ENCODE measurements at regions not wholly inside any gene's neighbourhood (a gene's known extent, or its start where the extent isn't known, plus 50 kb on each side); places are given as distances from the start of the nearest gene placed in this dataset.
A peak's percentile ranks its signal among the peaks of the same experiment; 100 is the strongest.
"Not testable (repeated sequence)": the region's sequence is repeated elsewhere in the genome, so short reads cannot be mapped to it uniquely, and the experiment has no call there.

DNA sequence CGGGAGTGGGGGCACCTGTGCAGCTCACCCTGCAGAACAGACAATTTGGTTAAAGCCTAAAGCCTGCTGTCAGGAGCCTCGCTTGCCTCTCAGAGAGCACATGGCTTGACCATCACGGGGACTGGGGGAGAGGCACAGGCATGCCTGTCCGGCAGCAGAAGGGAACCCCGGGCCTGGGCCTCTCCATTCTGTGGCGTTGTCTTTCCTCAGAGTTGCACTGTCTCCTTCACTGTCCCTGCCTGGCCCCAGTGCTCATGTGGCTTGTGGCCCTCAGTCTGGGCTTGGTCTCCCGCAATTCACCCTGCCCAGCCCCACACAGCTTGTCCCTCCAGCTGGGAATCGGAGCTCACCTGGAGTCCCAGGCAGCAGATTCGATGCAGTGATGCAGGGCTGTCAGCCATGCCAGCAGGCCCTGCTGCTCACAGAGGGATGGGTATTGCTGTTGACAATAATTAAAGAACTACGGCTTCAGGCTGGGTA is 189.9 kb downstream of the SEC14L1 start:
- no peak for ATAC-seq
- Mint-ChIP-seq H3K36me3 (peaks cover 4% of the 10 kb centered on the region), H3K4me1 (peaks cover 79% of the 10 kb centered on the region), H3K27me3 (no peaks in the 10 kb centered on the region), H3K27ac (peak overlapping the region; percentile 77), H3K9me3 (no peaks in the 10 kb centered on the region), H3K4me3 (no peak overlapping the region)

DNA sequence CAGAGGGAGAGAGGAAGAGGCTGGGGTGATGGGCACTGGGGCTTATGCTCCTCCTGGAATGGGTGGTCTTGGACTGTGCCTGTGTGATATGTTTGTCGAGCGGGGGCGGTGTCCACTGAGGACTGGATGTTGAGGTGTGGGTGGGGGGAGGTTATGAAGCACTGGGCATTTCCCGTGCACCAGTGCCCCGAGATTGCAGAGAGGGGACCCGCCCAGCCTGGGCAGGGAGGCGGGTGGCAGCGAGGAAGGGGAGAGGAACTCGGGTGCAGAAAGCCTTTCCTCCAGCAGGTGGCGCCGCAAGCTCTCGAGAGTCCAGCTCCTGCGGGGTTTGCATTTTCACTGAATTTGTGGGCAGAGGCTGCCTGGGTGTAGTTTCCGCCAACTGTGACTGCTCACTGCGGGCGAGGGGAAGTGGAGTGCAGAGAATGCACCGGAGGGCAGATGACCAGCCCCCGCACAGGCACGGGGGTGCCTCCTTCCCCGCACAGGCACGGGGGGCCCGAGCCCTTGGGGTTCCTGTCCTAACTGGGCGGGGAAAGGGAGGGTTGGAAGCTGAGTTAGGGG is 190.6 kb downstream of the SEC14L1 start:
- Mint-ChIP-seq H3K27ac (peak overlapping the region; percentile 77), H3K9me3 (no peaks in the 10 kb centered on the region), H3K4me1 (peaks cover 72% of the 10 kb centered on the region), H3K4me3 (peak overlapping the region; percentile 73), H3K36me3 (peaks cover 1% of the 10 kb centered on the region), H3K27me3 (no peaks in the 10 kb centered on the region)
- peak; percentile 93 for ATAC-seq

DNA sequence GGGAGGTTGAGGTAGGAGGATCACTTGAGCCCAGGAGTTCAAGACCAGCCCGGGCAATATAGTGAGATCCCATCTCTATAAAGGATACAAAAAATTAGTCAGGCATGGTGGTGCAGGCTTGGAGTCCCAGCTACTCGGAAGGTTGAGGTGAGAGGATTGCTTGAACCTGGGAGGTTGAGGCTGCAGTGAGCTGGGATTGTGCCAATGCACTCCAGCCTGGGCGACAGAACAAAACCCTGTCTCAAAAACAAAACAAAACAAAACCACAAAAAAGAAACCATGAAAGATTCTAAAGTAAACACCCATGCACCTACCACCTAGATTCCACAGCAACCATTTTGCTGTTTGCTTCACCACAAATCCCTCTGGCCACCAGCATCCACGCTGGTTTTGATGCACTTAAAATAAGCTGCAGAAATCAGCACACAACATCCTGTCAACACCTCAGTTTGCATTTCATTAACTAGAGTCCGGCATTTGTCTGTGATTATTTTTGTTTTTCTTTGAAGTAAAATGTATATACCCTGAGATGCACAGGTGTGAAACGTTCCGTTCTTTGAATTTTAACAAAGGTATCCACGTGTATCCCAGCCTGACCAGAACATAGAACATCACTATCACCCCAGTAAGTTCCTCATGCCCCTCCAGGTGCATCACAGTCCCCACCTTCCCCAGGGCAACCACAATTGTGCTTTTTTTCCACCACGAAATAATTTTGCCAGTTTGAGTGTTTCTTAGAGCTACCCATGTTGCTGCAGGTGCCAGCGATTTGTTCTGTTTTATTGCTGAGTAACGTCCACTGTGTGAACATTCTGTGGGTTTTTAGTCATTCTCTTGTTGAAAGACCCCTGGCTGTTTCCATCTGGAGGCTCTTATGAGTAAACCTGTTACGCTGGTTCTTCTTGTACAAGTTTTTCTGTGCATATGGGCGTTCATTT is 191.5 kb downstream of the SEC14L1 start:
- peak overlapping the region; percentile 77 for H3K27ac Mint-ChIP-seq
- no peaks in the 10 kb centered on the region for H3K27me3 Mint-ChIP-seq
- peaks cover 5% of the 10 kb centered on the region for H3K9me3 Mint-ChIP-seq
- peaks cover 6% of the 10 kb centered on the region for H3K36me3 Mint-ChIP-seq
- peaks cover 63% of the 10 kb centered on the region for H3K4me1 Mint-ChIP-seq
- peak overlapping the region; percentile 73 for H3K4me3 Mint-ChIP-seq
- peak; percentile 72 for ATAC-seq

DNA sequence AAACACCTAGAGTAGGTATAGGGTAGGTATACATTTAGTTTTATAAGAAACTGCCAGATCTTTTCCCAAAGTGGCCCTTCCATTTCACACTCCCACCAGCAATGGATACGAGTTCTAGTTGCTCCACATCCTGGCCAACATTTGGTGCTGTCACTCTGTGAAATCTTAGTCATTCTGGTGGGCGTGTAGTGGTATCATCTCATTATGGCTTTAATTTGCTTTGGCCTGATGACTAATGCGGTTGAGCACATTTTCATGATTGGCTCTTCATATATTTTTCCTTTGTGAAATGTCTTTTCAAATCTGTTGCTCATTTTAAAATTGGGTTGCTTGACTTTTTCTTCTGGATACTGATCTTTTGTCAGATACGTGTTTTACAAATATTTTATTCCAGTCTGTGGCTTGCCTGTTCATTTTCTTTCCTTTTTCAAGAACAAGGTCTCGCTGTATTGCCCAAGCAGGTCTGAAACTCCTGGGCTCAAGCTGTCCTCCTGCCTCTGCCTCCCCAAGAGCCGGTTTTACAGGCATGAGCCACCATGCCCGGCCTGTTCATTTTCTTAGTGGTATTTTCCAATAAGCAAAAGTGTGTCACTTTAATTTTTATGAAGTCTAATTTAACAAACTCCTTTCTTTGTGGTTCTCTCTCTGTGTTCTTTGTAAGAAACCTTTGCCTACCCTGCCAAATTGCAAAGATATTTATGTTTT is 192.4 kb downstream of the SEC14L1 start:
- no peak for ATAC-seq
- no peaks in the 10 kb centered on the region for H3K27me3 Mint-ChIP-seq
- peaks cover 6% of the 10 kb centered on the region for H3K36me3 Mint-ChIP-seq
- H3K4me1 Mint-ChIP-seq = peaks cover 55% of the 10 kb centered on the region
- H3K9me3 Mint-ChIP-seq = peaks cover 6% of the 10 kb centered on the region
- peak overlapping the region; percentile 77 for H3K27ac Mint-ChIP-seq
- peak overlapping the region; percentile 12 for H3K4me3 Mint-ChIP-seq

GRCh38 chr17:77337150-77337549 is 196.4 kb downstream of the SEC14L1 start:
- Mint-ChIP-seq H3K4me1 (peaks cover 31% of the 10 kb centered on the region), H3K27me3 (no peaks in the 10 kb centered on the region), H3K9me3 (peaks cover 6% of the 10 kb centered on the region), H3K36me3 (peaks cover 9% of the 10 kb centered on the region), H3K4me3 (no peak overlapping the region), H3K27ac (no peak overlapping the region)
- ATAC-seq = no peak

DNA sequence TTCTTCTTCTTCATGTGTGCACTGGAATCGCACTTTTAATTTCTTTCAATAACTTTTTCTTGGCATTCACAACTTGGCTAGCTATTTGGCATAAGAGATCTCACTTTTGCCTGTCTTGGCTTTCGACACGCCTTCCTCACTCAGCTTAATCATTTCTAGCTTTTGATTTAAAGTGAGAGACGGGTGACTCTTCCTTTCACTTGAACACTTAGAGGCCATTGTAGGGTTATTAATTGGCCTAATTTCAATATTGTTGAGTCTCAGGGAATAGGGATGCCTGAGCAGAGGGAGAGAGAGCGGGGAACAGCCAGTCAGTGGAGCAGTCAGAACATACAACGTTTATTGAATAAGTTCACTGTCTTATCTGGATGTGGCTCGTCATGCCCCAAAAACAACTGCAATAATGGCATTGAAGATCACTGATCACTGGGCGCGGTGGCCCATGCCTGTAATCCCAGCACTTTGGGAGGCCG is 200.3 kb downstream of the SEC14L1 start:
- H3K9me3 Mint-ChIP-seq = peaks cover 6% of the 10 kb centered on the region
- peaks cover 41% of the 10 kb centered on the region for H3K4me1 Mint-ChIP-seq
- peak overlapping the region; percentile 14 for H3K27ac Mint-ChIP-seq
- ATAC-seq = no peak
- peaks cover 19% of the 10 kb centered on the region for H3K36me3 Mint-ChIP-seq
- no peak overlapping the region for H3K4me3 Mint-ChIP-seq
- no peaks in the 10 kb centered on the region for H3K27me3 Mint-ChIP-seq

DNA sequence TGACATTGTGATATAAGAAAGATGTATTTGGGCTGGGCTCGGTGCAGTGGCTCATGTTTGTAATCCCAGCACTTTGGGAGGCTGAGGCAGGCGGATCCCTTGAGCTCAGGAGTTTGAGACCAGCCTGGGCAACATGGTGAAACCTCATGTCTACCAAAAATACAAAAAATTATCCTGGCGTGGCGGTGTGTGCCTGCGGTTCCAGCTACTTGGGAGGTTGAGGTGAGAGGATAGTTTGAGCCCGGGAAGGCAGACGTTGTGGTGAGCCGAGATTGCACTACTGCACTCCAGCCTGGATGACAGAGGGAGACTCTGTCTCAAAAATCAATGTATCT is 201.9 kb downstream of the SEC14L1 start:
- not testable (repeated sequence) for H3K27me3 Mint-ChIP-seq, ATAC-seq, H3K9me3 Mint-ChIP-seq
- peaks cover 41% of the 10 kb centered on the region for H3K4me1 Mint-ChIP-seq
- peaks cover 19% of the 10 kb centered on the region for H3K36me3 Mint-ChIP-seq
- H3K4me3 Mint-ChIP-seq = peak overlapping the region; percentile 43
- H3K27ac Mint-ChIP-seq = peak overlapping the region; percentile 14

- Mint-ChIP-seq H3K27me3 (no peaks in the 10 kb centered on the region), H3K4me1 (peaks cover 41% of the 10 kb centered on the region), H3K4me3 (no peak overlapping the region), H3K27ac (peak overlapping the region; percentile 14), H3K9me3 (no peaks in the 10 kb centered on the region), H3K36me3 (peaks cover 19% of the 10 kb centered on the region)
- ATAC-seq = no peak
These were observed 202.4 kb downstream of the SEC14L1 start for GRCh38 chr17:77343031-77343800.

GRCh38 chr17:77344038-77344437 is 203.3 kb downstream of the SEC14L1 start:
- peaks cover 41% of the 10 kb centered on the region for H3K4me1 Mint-ChIP-seq
- H3K27ac Mint-ChIP-seq = no peak overlapping the region
- H3K9me3 Mint-ChIP-seq = no peaks in the 10 kb centered on the region
- no peak overlapping the region for H3K4me3 Mint-ChIP-seq
- peaks cover 19% of the 10 kb centered on the region for H3K36me3 Mint-ChIP-seq
- no peak for ATAC-seq
- no peaks in the 10 kb centered on the region for H3K27me3 Mint-ChIP-seq

GRCh38 chr17:77345260-77345910 is 204.6 kb downstream of the SEC14L1 start:
- H3K27ac Mint-ChIP-seq = no peak overlapping the region

DNA sequence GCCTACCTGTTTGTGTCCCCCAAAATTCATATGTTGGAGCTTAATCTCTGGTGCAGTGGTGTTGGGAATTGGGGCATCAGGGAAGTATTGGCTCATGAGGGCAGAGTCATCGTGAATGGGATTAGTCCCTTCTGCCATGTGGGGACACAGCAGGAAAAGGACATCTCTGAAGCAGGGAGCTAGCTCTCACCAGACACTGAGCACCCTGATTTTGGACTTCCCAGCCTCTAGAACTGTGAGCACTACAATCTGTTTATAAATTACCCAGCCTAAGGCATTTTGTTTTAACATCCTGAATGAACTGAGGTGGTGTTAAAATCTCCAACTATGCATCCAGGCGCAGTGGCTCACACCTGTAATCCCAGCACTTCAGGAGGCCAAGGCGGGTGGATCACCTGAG is 206.0 kb downstream of the SEC14L1 start:
- no peak overlapping the region for H3K27ac Mint-ChIP-seq
- peaks cover 16% of the 10 kb centered on the region for H3K36me3 Mint-ChIP-seq
- peaks cover 34% of the 10 kb centered on the region for H3K4me1 Mint-ChIP-seq
- no peak for ATAC-seq
- no peak overlapping the region for H3K4me3 Mint-ChIP-seq
- H3K9me3 Mint-ChIP-seq = no peaks in the 10 kb centered on the region
- H3K27me3 Mint-ChIP-seq = no peaks in the 10 kb centered on the region

More at GRCh38 chr17:77345260-77345910, 204.6 kb downstream of the SEC14L1 start:
- peaks cover 19% of the 10 kb centered on the region for H3K36me3 Mint-ChIP-seq
- H3K4me1 Mint-ChIP-seq = peaks cover 41% of the 10 kb centered on the region
- H3K27me3 Mint-ChIP-seq = no peaks in the 10 kb centered on the region
- H3K9me3 Mint-ChIP-seq = no peaks in the 10 kb centered on the region
- H3K4me3 Mint-ChIP-seq = no peak overlapping the region
- ATAC-seq = no peak

DNA sequence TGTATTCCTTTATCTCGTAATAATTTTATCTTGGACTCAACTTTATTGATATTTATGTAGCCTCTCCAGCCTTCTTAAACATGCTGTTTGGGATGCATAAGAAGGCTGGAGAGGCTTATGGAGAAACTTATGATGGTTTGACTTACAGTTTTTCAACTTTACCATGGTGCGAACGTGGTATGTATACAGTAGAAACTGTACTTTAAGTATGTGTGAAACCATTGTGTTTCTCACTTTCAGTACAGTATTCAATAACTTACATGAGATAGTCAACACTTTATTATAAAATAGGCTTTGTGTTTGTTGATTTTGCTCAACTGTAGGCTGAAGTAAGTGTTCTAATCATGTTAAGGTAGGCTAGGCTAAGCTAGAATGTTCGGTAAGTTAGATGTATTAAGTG is 206.8 kb downstream of the SEC14L1 start:
- no peak for ATAC-seq
- H3K9me3 Mint-ChIP-seq = no peaks in the 10 kb centered on the region
- no peak overlapping the region for H3K4me3 Mint-ChIP-seq
- H3K27ac Mint-ChIP-seq = no peak overlapping the region
- no peaks in the 10 kb centered on the region for H3K27me3 Mint-ChIP-seq
- peaks cover 26% of the 10 kb centered on the region for H3K4me1 Mint-ChIP-seq
- H3K36me3 Mint-ChIP-seq = peaks cover 16% of the 10 kb centered on the region

DNA sequence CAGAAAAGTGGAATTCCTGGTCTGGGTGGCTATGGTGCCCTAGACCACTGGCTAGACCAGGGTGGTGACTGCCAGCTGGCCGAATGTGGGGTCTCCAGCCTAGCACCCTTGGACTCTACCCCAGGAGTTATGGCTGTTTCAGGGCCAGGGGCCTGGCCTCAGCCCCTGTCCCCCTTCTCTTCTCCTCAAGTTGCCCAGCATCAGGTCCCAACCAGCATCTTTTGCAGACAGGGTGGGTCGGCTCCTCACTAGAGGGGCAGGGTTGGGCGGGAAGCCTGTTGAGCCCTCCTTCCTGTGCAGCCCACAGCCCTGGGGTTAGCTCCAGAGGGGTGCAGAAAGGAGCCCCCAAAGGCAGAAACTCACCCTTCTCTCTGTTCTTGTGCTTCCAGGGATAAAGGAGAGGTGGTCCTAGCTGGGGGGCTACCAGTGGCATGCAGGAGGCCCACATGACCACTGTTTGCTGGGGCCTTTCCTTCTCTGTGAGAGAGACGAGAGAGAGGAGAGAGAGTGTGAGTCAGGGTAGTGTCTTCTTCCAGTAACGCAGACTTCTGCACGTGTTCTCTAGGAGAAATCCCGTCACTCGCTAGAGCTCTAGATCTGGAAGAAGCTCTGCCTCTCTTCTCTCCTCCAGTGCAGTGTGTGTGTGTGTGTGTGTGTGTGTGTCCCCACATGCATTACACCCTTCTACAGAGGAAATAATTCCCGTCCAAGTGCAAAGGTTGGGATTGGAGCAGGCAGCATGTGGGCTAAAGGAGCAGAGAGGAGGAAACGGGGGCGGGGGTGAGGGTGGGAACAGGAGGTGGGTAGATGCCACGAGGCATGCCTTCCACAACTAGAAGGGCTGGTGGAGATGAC is 209.4 kb downstream of the SEC14L1 start:
- Mint-ChIP-seq H3K4me3 (no peak overlapping the region), H3K27me3 (no peaks in the 10 kb centered on the region), H3K4me1 (peaks cover 24% of the 10 kb centered on the region), H3K36me3 (peaks cover 6% of the 10 kb centered on the region), H3K27ac (no peak overlapping the region), H3K9me3 (no peaks in the 10 kb centered on the region)
- ATAC-seq = no peak

DNA sequence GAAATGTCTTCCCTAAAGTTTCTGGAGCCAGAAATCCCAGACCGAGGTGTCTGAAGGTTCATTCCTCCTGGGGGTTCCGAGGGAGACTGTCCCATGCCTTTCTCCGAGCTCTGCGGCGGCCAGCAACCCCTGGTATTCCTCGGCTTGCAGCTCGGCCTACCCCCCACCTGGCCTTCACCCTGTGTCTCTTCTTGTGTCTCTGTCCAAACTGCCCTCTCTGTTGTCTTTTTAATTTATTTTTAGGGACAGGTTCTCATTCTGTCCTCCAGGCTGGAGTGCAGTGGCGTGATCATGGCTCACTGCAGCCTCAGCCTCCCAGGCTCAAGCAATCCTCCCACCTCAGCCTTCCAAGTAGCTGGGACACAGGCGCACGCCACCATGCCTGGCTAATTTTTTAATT is 211.7 kb downstream of the SEC14L1 start:
- ATAC-seq = no peak
- Mint-ChIP-seq H3K36me3 (no peaks in the 10 kb centered on the region), H3K9me3 (no peaks in the 10 kb centered on the region), H3K27ac (no peak overlapping the region), H3K27me3 (no peaks in the 10 kb centered on the region), H3K4me1 (peaks cover 33% of the 10 kb centered on the region), H3K4me3 (no peak overlapping the region)
